CD4-positive, alpha-beta T cell treated with Interleukin-2 at 100 ng/mL for 4 hours (primary cell): ENCODE measurements at regions not wholly inside any gene's neighbourhood (a gene's known extent, or its start where the extent isn't known, plus 50 kb on each side); places are given as distances from the start of the nearest gene placed in this dataset.

Experiments used
- DNase-seq: peaks from one replicate; pipeline ENCODE4 v3.0.0-alpha.2; 2020; ENCODE audit warnings: low spot score

- no peak for DNase-seq
These were observed 52.8 kb upstream of the EEPD1 start for GRCh38 chr7:36100226-36100625.

GRCh38 chr7:36100634-36101033 is 52.4 kb upstream of the EEPD1 start:
- DNase-seq, result no peak
